ENCODE measurements at regions not wholly inside any gene's neighbourhood (a gene's known extent, or its start where the extent isn't known, plus 50 kb on each side); places are given as distances from the start of the nearest gene placed in this dataset.

DNA sequence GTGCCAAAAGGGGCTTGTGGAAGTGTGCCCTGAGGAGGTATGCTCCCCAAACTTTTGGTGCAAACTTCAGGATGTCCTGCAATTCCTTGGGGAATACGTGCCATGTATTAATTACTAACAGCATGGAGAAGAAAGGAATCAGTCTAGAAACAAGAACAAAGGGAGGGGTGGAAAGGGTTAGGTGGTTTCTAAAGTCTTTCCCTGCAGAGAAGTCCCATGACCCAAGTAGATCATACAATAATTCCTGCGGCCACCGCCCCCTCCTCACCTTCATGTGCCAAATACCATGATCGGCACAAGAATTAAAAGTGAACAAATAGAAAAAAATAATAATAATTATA is 258.2 kb downstream of the PLPP3 start:
- Histone ChIP-seq H3K27ac (ENCODE audit: poor library complexity, severe bottlenecking) (no peak overlapping the region), H3K4me1 (ENCODE audit: insufficient read depth, poor library complexity, severe bottlenecking) (no peaks in the 10 kb centered on the region), H3K9me3 (ENCODE audit: severe bottlenecking) (no peaks in the 10 kb centered on the region), H3K27me3 (ENCODE audit: insufficient read depth, poor library complexity, severe bottlenecking) (no peaks in the 10 kb centered on the region), H3K36me3 (ENCODE audit: low read depth) (no peaks in the 10 kb centered on the region), H3K4me3 (ENCODE audit: severe bottlenecking) (no peak overlapping the region)
- TF ChIP-seq, protein P1, sequence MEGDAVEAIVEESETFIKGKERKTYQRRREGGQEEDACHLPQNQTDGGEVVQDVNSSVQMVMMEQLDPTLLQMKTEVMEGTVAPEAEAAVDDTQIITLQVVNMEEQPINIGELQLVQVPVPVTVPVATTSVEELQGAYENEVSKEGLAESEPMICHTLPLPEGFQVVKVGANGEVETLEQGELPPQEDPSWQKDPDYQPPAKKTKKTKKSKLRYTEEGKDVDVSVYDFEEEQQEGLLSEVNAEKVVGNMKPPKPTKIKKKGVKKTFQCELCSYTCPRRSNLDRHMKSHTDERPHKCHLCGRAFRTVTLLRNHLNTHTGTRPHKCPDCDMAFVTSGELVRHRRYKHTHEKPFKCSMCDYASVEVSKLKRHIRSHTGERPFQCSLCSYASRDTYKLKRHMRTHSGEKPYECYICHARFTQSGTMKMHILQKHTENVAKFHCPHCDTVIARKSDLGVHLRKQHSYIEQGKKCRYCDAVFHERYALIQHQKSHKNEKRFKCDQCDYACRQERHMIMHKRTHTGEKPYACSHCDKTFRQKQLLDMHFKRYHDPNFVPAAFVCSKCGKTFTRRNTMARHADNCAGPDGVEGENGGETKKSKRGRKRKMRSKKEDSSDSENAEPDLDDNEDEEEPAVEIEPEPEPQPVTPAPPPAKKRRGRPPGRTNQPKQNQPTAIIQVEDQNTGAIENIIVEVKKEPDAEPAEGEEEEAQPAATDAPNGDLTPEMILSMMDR (IDR thresholded peaks at IDR 0.05; ENCODE audit: poor library complexity, severe bottlenecking): no peak
- ATAC-seq (ENCODE audit: low read depth): no peak
- no peak for DNase-seq (ENCODE audit: low spot score)

DNA sequence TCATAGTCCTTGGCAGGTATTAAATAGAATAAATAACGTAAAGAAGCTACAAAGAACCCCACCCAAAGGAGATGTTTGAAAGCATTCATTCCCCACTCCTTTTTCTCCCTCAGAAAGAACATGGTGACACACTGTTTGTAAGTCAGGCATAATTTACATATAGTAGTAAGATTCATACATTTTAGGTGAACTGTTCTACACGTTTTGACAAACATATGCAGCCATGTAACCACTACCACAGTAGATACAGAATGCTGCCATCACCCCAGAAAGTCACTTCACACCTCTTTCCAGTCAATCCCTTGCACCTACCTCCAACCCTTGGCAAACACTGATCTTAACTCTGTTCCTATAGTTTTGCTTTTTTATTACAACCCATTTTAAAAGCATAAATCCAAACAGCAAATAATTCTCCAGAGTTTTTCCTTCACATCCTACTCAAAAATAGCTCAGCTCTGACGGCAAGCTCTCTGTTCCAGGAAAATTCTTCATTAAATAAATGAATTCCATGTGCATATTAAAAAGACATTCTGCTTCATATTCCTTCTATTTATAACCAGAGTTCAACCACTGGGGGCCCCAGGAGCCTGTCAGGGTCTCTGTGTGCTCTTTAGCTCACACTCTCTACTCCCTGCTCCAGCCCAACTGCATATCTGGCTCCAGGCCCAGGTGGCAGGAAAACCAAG is 258.8 kb downstream of the PLPP3 start:
- ATAC-seq (ENCODE audit: low read depth): no peak
- Histone ChIP-seq H3K4me1 (ENCODE audit: insufficient read depth, poor library complexity, severe bottlenecking) (no peaks in the 10 kb centered on the region), H3K36me3 (ENCODE audit: low read depth) (no peaks in the 10 kb centered on the region), H3K9me3 (ENCODE audit: severe bottlenecking) (no peaks in the 10 kb centered on the region), H3K4me3 (ENCODE audit: severe bottlenecking) (no peak overlapping the region), H3K27me3 (ENCODE audit: insufficient read depth, poor library complexity, severe bottlenecking) (no peaks in the 10 kb centered on the region), H3K27ac (ENCODE audit: poor library complexity, severe bottlenecking) (no peak overlapping the region)
- DNase-seq (ENCODE audit: low spot score): no peak
- TF ChIP-seq, protein P1 (IDR thresholded peaks at IDR 0.05; ENCODE audit: poor library complexity, severe bottlenecking): no peak

DNA sequence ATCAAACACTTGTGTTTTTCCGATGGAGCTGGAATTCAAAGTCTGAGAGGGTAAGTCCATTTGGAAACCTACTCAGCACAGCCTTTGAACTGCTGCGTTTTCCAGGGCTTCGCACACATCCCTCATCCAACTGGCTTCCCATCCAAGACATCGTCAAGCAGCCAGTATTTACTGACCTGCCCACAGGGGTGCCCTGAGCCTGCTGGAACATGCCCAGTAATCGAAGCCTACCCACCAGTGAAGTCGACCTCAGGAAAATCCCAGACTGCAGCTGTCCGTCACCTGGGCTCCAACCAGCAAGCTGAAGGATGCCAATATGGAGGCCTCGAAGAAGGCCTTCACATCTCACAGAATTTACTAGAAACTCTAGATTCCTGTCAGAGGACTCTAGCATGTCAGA is 261.6 kb downstream of the PLPP3 start:
- Histone ChIP-seq H3K9me3 (ENCODE audit: severe bottlenecking) (no peaks in the 10 kb centered on the region), H3K27ac (ENCODE audit: poor library complexity, severe bottlenecking) (no peak overlapping the region), H3K36me3 (ENCODE audit: low read depth) (no peaks in the 10 kb centered on the region), H3K4me3 (ENCODE audit: severe bottlenecking) (no peak overlapping the region), H3K27me3 (ENCODE audit: insufficient read depth, poor library complexity, severe bottlenecking) (no peaks in the 10 kb centered on the region), H3K4me1 (ENCODE audit: insufficient read depth, poor library complexity, severe bottlenecking) (no peaks in the 10 kb centered on the region)
- ATAC-seq (ENCODE audit: low read depth) (no peak), DNase-seq (ENCODE audit: low spot score) (no peak)
- TF ChIP-seq, protein P1 (IDR thresholded peaks at IDR 0.05; ENCODE audit: poor library complexity, severe bottlenecking): no peak

DNA sequence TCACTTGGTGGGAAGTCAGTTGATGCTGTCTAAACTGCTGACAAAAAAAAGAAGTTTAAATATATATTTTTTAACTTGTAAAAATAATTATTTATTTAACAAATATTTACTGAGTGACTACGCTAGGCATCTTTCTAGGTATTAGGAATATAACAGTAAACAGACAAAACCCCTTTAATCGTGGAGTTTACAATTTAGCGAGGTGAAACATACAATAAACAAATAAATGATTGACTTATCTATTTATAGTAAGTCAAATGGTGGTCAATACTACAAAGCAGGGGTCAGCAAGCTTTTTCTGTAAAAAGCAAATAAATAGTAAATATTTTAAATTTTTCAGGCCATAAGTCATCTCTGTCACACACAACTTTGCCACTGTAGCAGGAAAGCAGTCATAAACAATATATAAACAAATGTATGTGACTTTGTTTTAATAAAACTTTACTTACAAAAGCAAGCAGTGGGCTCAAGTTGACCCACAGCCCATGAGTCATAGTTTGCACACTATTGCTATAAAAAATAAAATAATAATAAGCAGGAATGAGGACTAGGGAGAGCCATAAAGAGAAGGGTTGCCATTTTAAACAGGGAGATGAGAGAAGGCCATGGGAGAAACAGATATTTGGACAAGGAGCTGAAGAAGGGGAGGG is 263.9 kb downstream of the PLPP3 start:
- H3K4me3 ChIP-seq (ENCODE audit: severe bottlenecking): no peak overlapping the region
- DNase-seq (ENCODE audit: low spot score) (no peak), ATAC-seq (ENCODE audit: low read depth) (no peak)
- no peaks in the 10 kb centered on the region for H3K27me3 ChIP-seq (ENCODE audit: insufficient read depth, poor library complexity, severe bottlenecking)
- no peaks in the 10 kb centered on the region for H3K4me1 ChIP-seq (ENCODE audit: insufficient read depth, poor library complexity, severe bottlenecking)
- H3K36me3 ChIP-seq (ENCODE audit: low read depth): no peaks in the 10 kb centered on the region
- TF ChIP-seq, protein P1 (IDR thresholded peaks at IDR 0.05; ENCODE audit: poor library complexity, severe bottlenecking): no peak
- no peaks in the 10 kb centered on the region for H3K9me3 ChIP-seq (ENCODE audit: severe bottlenecking)
- no peak overlapping the region for H3K27ac ChIP-seq (ENCODE audit: poor library complexity, severe bottlenecking)

DNA sequence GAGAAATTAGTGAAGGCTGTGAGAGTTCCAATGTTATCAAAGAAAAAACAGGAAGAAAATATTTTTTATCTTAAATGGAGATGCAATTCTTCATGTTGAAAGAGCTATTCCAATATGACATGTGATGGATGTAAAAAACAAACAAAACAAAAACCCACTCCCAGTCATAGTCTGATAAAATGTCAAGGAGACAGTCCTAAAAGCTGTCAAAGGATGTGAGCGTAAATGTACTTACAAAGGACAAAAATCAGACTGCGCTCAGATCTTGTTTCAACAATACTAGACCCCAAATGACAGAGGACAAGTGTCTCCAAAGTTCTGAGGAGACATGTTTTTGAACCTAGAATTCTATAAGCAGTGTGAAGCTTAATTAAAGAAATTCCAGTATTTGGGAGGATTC is 265.8 kb downstream of the PLPP3 start:
- DNase-seq (ENCODE audit: low spot score) (no peak), ATAC-seq (ENCODE audit: low read depth) (no peak)
- no peak overlapping the region for H3K4me3 ChIP-seq (ENCODE audit: severe bottlenecking)
- TF ChIP-seq, protein P1 (IDR thresholded peaks at IDR 0.05; ENCODE audit: poor library complexity, severe bottlenecking): no peak
- H3K9me3 ChIP-seq (ENCODE audit: severe bottlenecking): no peaks in the 10 kb centered on the region
- H3K27ac ChIP-seq (ENCODE audit: poor library complexity, severe bottlenecking): no peak overlapping the region
- H3K36me3 ChIP-seq (ENCODE audit: low read depth): no peaks in the 10 kb centered on the region
- H3K27me3 ChIP-seq (ENCODE audit: insufficient read depth, poor library complexity, severe bottlenecking): no peaks in the 10 kb centered on the region
- H3K4me1 ChIP-seq (ENCODE audit: insufficient read depth, poor library complexity, severe bottlenecking): no peaks in the 10 kb centered on the region

Data from RWPE2 (cell line).